Omental fat pad (tissue), 3 donors: ENCODE measurements at regions not wholly inside any gene's neighbourhood (a gene's known extent, or its start where the extent isn't known, plus 50 kb on each side); places are given as distances from the start of the nearest gene placed in this dataset.

Experiments
- ATAC-seq: fragments of 150-250 bp; one replicate; pipeline ENCODE4 v1.9.1; 2016; ENCODE audit warnings: mild to moderate bottlenecking, moderate library complexity; ENCODE audit not compliant: low FRiP score
- DNase-seq: peaks from one replicate; pipeline ENCODE4 v3.0.0-alpha.2; 2019; ENCODE audit warnings: low spot score
- CTCF ChIP-seq, 3 donors: fragments of 450-650 bp; IDR thresholded peaks; one replicate each; pipeline ENCODE4 v1.5.1; 2016 to 2017; ENCODE audit warnings: antibody characterized with exemption in 3 of 3, mild to moderate bottlenecking in 3 of 3, moderate library complexity in 2 of 3

- DNase-seq (no peak), ATAC-seq (no peak)
- TF ChIP-seq CTCF (IDR thresholded peaks at IDR 0.05): no peak
These were observed 295.7 kb downstream of the CDC5L start for GRCh38 chr6:44682987-44683779.

GRCh38 chr6:44685213-44685612 is 297.7 kb downstream of the CDC5L start:
- DNase-seq (no peak), ATAC-seq (no peak)
- no peak for TF ChIP-seq CTCF (IDR thresholded peaks at IDR 0.05)

- no peak for TF ChIP-seq CTCF (IDR thresholded peaks at IDR 0.05)
- no peak for ATAC-seq
- no peak for DNase-seq
These were observed 308.6 kb downstream of the CDC5L start for GRCh38 chr6:44696099-44696498.

- DNase-seq (no peak), ATAC-seq (no peak)
- no peak for TF ChIP-seq CTCF (IDR thresholded peaks at IDR 0.05)
These were observed 309.2 kb downstream of the CDC5L start for GRCh38 chr6:44696686-44697085.

GRCh38 chr6:44697327-44697726 is 309.8 kb downstream of the CDC5L start:
- ATAC-seq (no peak), DNase-seq (no peak)
- TF ChIP-seq CTCF (IDR thresholded peaks at IDR 0.05): no peak

- ATAC-seq (no peak), DNase-seq (no peak)
- TF ChIP-seq CTCF (IDR thresholded peaks at IDR 0.05): no peak
These were observed 311.1 kb downstream of the CDC5L start for GRCh38 chr6:44698602-44699001.

- ATAC-seq: no peak
- DNase-seq: no peak
- TF ChIP-seq CTCF (IDR thresholded peaks at IDR 0.05): no peak
These were observed 311.6 kb downstream of the CDC5L start for GRCh38 chr6:44699082-44699481.
